ENCODE measurements at regions not wholly inside any gene's neighbourhood (a gene's known extent, or its start where the extent isn't known, plus 50 kb on each side); places are given as distances from the start of the nearest gene placed in this dataset.

DNA sequence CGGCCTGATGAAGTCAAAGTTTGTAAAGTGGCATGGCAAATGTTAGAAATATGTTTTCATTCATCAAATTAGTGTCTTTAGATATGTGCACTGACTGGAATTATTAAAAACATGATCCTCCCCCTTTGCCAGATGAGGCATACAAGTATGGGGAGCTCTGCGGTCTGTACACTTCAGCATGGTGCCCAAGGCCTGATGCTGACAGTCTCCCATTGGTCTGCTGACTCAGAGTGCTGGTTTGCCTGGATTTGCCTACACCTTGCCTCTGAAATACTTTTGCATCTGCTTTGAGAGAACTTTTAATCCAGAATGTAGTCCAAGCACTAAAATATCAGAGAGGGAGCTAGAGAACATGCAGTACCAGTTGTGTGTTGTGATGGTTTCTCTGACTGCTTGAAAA lies 354.3 kb upstream of the ACTBL2 start:
- TF ChIP-seq, protein P1, sequence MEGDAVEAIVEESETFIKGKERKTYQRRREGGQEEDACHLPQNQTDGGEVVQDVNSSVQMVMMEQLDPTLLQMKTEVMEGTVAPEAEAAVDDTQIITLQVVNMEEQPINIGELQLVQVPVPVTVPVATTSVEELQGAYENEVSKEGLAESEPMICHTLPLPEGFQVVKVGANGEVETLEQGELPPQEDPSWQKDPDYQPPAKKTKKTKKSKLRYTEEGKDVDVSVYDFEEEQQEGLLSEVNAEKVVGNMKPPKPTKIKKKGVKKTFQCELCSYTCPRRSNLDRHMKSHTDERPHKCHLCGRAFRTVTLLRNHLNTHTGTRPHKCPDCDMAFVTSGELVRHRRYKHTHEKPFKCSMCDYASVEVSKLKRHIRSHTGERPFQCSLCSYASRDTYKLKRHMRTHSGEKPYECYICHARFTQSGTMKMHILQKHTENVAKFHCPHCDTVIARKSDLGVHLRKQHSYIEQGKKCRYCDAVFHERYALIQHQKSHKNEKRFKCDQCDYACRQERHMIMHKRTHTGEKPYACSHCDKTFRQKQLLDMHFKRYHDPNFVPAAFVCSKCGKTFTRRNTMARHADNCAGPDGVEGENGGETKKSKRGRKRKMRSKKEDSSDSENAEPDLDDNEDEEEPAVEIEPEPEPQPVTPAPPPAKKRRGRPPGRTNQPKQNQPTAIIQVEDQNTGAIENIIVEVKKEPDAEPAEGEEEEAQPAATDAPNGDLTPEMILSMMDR (IDR thresholded peaks at IDR 0.05; ENCODE audit: poor library complexity), result no peak
- TF ChIP-seq EZH2phosphoT487 (IDR thresholded peaks at IDR 0.05; ENCODE audit: low read depth, severe bottlenecking, unreplicated experiment), result no peak

All from hepatocyte (in vitro differentiated cells).